ENCODE measurements at regions not wholly inside any gene's neighbourhood (a gene's known extent, or its start where the extent isn't known, plus 50 kb on each side); places are given as distances from the start of the nearest gene placed in this dataset.

- H3K4me3 Mint-ChIP-seq, result no peak overlapping the region
- no peaks in the 10 kb centered on the region for H3K27me3 ChIP-seq (ENCODE audit: control insufficient read depth, insufficient read depth, low read length)
- DNase-seq (no peak), ATAC-seq (ENCODE audit: low read depth in 2 of 2) (no peak)
- H3K36me3 Mint-ChIP-seq, result peaks cover 3% of the 10 kb centered on the region
- H3K27ac Mint-ChIP-seq, result no peak overlapping the region
- no peak overlapping the region for H3K4me3 ChIP-seq (ENCODE audit: low read depth, low read length)
- no peak overlapping the region for H3K27ac ChIP-seq (ENCODE audit: insufficient read depth, low read length, poor library complexity, severe bottlenecking)
- no peaks in the 10 kb centered on the region for H3K27me3 Mint-ChIP-seq
- H3K4me1 ChIP-seq (ENCODE audit: control insufficient read depth, insufficient read depth, low read length, poor library complexity, severe bottlenecking), result no peaks in the 10 kb centered on the region
- H3K4me1 Mint-ChIP-seq, result no peaks in the 10 kb centered on the region
- H3K9me3 Mint-ChIP-seq, result peaks cover 0 to 2% (median 0%) of the 10 kb centered on the region in 7 donors
- no peaks in the 10 kb centered on the region for H3K36me3 ChIP-seq (ENCODE audit: control insufficient read depth, insufficient read depth, low read length)
- H3K9me3 ChIP-seq (ENCODE audit: control insufficient read depth in 2 of 2, low read length in 2 of 2), result no peaks in the 10 kb centered on the region
Measured at GRCh38 chr7:33781796-33782195, 123.5 kb upstream of the BMPER start.

DNA sequence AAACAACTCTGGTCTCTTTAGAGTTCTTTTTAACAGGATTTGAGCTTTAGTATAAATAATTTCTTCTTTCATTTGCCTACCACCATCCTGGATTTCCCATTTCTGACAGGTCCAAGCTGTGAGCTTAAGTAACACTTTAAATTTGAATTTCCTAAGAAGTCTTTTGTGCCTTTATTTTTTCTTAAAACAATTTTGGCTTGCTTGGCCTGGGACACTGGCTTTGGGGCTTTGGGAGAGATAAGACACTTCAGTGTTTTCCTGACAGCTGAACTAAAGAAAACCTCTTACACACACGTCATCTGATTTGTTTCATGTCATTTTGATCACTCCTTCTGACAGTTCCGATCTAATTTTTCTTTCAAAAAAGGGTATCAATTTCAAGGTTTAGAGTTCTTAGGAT is 121.3 kb upstream of the BMPER start:
- no peak overlapping the region for H3K27ac Mint-ChIP-seq
- peaks cover 0 to 2% (median 0%) of the 10 kb centered on the region in 7 donors for H3K9me3 Mint-ChIP-seq
- no peaks in the 10 kb centered on the region for H3K36me3 ChIP-seq (ENCODE audit: control insufficient read depth, insufficient read depth, low read length)
- ATAC-seq (ENCODE audit: low read depth in 2 of 2) (no peak), DNase-seq (no peak)
- no peak overlapping the region for H3K4me3 ChIP-seq (ENCODE audit: low read depth, low read length)
- peaks cover 3% of the 10 kb centered on the region for H3K36me3 Mint-ChIP-seq
- no peaks in the 10 kb centered on the region for H3K27me3 ChIP-seq (ENCODE audit: control insufficient read depth, insufficient read depth, low read length)
- no peaks in the 10 kb centered on the region for H3K27me3 Mint-ChIP-seq
- H3K4me3 Mint-ChIP-seq, result no peak overlapping the region
- no peak overlapping the region for H3K27ac ChIP-seq (ENCODE audit: insufficient read depth, low read length, poor library complexity, severe bottlenecking)
- no peaks in the 10 kb centered on the region for H3K9me3 ChIP-seq (ENCODE audit: control insufficient read depth in 2 of 2, low read length in 2 of 2)
- no peaks in the 10 kb centered on the region for H3K4me1 Mint-ChIP-seq
- H3K4me1 ChIP-seq (ENCODE audit: control insufficient read depth, insufficient read depth, low read length, poor library complexity, severe bottlenecking), result no peaks in the 10 kb centered on the region

DNA sequence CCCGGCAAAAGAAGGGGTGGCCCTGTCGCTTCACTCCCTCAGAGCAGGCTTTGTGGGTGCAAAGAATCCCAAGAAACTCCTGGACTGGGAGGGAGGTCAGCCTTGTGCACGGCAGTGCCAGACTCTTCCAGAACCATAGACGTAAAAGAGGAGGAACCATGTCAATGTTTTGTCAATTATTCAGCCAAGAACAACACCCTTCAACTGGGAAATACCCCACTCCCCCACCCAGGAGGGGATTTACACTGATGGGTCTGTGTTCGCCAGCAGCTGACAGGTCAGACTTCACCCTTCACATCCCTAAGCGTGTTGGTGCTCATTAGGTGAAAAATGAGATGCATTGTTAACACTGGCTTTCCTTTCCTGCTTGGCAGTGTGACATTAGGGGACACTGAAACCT is 116.8 kb upstream of the BMPER start:
- Histone ChIP-seq H3K36me3 (ENCODE audit: control insufficient read depth, insufficient read depth, low read length) (no peaks in the 10 kb centered on the region), H3K9me3 (ENCODE audit: control insufficient read depth in 2 of 2, low read length in 2 of 2) (no peaks in the 10 kb centered on the region), H3K4me1 (ENCODE audit: control insufficient read depth, insufficient read depth, low read length, poor library complexity, severe bottlenecking) (no peaks in the 10 kb centered on the region), H3K27ac (ENCODE audit: insufficient read depth, low read length, poor library complexity, severe bottlenecking) (no peak overlapping the region), H3K27me3 (ENCODE audit: control insufficient read depth, insufficient read depth, low read length) (no peaks in the 10 kb centered on the region), H3K4me3 (ENCODE audit: low read depth, low read length) (no peak overlapping the region)
- no peaks in the 10 kb centered on the region for H3K27me3 Mint-ChIP-seq
- H3K4me3 Mint-ChIP-seq, result no peak overlapping the region
- no peaks in the 10 kb centered on the region for H3K4me1 Mint-ChIP-seq
- DNase-seq (no peak), ATAC-seq (ENCODE audit: low read depth in 2 of 2) (no peak)
- H3K36me3 Mint-ChIP-seq, result no peaks in the 10 kb centered on the region
- H3K27ac Mint-ChIP-seq, result no peak overlapping the region
- peaks cover 0 to 1% (median 0%) of the 10 kb centered on the region in 7 donors for H3K9me3 Mint-ChIP-seq

DNA sequence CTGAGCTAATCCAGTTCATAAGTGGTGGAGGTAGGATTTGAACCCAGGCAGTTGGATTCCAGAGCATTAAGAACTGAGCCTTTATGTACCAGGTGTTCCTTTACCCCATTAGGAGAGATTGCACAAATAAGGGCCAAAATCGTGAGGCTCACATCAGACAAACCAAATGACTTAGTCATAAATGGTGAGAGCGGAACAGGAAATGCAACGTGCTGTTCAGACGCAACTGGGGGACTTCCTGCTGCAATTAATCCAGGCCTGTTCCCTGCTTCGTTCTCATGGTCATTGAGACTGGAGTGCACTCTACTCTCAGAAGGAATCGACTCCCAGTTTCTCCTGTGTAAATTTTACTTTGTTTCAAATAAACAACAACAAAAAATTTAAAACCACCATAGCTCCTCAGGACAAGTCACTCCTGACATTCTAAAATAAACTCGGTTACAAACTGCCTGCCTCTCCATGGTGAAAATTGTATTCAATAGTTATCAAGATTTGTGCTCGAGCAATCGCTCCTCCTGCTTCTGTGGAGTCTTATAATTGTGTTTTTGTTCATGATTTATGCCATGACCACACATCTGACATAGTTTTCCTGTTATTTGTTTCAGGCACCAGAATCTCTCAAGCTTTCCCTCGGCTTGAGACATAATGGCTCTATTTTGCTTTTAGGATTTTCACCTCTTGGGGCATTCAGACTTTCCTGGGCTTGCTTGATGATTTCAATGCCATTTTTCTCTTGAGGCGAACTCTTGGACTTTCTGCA is 115.3 kb upstream of the BMPER start:
- H3K9me3 ChIP-seq (ENCODE audit: control insufficient read depth in 2 of 2, low read length in 2 of 2), result no peaks in the 10 kb centered on the region
- H3K36me3 ChIP-seq (ENCODE audit: control insufficient read depth, insufficient read depth, low read length), result no peaks in the 10 kb centered on the region
- H3K27me3 Mint-ChIP-seq, result no peaks in the 10 kb centered on the region
- H3K27ac ChIP-seq (ENCODE audit: insufficient read depth, low read length, poor library complexity, severe bottlenecking), result no peak overlapping the region
- DNase-seq (no peak), ATAC-seq (ENCODE audit: low read depth in 2 of 2) (no peak)
- no peak overlapping the region for H3K27ac Mint-ChIP-seq
- peaks cover 0 to 1% (median 0%) of the 10 kb centered on the region in 7 donors for H3K9me3 Mint-ChIP-seq
- no peaks in the 10 kb centered on the region for H3K4me1 ChIP-seq (ENCODE audit: control insufficient read depth, insufficient read depth, low read length, poor library complexity, severe bottlenecking)
- no peaks in the 10 kb centered on the region for H3K36me3 Mint-ChIP-seq
- H3K4me3 Mint-ChIP-seq, result no peak overlapping the region
- no peaks in the 10 kb centered on the region for H3K4me1 Mint-ChIP-seq
- no peak overlapping the region for H3K4me3 ChIP-seq (ENCODE audit: low read depth, low read length)
- no peaks in the 10 kb centered on the region for H3K27me3 ChIP-seq (ENCODE audit: control insufficient read depth, insufficient read depth, low read length)

GRCh38 chr7:33790746-33791145 is 114.6 kb upstream of the BMPER start:
- H3K4me1 ChIP-seq (ENCODE audit: control insufficient read depth, insufficient read depth, low read length, poor library complexity, severe bottlenecking), result no peaks in the 10 kb centered on the region
- DNase-seq (no peak), ATAC-seq (ENCODE audit: low read depth in 2 of 2) (no peak)
- H3K27ac ChIP-seq (ENCODE audit: insufficient read depth, low read length, poor library complexity, severe bottlenecking), result no peak overlapping the region
- Mint-ChIP-seq H3K36me3 (no peaks in the 10 kb centered on the region), H3K27ac (no peak overlapping the region), H3K9me3 (peaks cover 0 to 3% (median 0%) of the 10 kb centered on the region in 7 donors), H3K4me3 (no peak overlapping the region), H3K27me3 (no peaks in the 10 kb centered on the region), H3K4me1 (no peaks in the 10 kb centered on the region)
- H3K4me3 ChIP-seq (ENCODE audit: low read depth, low read length), result no peak overlapping the region
- no peaks in the 10 kb centered on the region for H3K27me3 ChIP-seq (ENCODE audit: control insufficient read depth, insufficient read depth, low read length)
- H3K36me3 ChIP-seq (ENCODE audit: control insufficient read depth, insufficient read depth, low read length), result no peaks in the 10 kb centered on the region
- H3K9me3 ChIP-seq (ENCODE audit: control insufficient read depth in 2 of 2, low read length in 2 of 2), result no peaks in the 10 kb centered on the region

- no peaks in the 10 kb centered on the region for H3K9me3 ChIP-seq (ENCODE audit: control insufficient read depth in 2 of 2, low read length in 2 of 2)
- H3K27ac ChIP-seq (ENCODE audit: insufficient read depth, low read length, poor library complexity, severe bottlenecking), result no peak overlapping the region
- H3K36me3 ChIP-seq (ENCODE audit: control insufficient read depth, insufficient read depth, low read length), result no peaks in the 10 kb centered on the region
- Mint-ChIP-seq H3K27ac (no peak overlapping the region), H3K9me3 (peaks cover 0 to 3% (median 0%) of the 10 kb centered on the region in 7 donors), H3K27me3 (no peaks in the 10 kb centered on the region), H3K36me3 (no peaks in the 10 kb centered on the region), H3K4me1 (no peaks in the 10 kb centered on the region), H3K4me3 (no peak overlapping the region)
- no peak overlapping the region for H3K4me3 ChIP-seq (ENCODE audit: low read depth, low read length)
- ATAC-seq (ENCODE audit: low read depth in 2 of 2) (no peak), DNase-seq (no peak)
- H3K4me1 ChIP-seq (ENCODE audit: control insufficient read depth, insufficient read depth, low read length, poor library complexity, severe bottlenecking), result no peaks in the 10 kb centered on the region
- H3K27me3 ChIP-seq (ENCODE audit: control insufficient read depth, insufficient read depth, low read length), result no peaks in the 10 kb centered on the region
Measured at GRCh38 chr7:33792041-33792440, 113.3 kb upstream of the BMPER start.

DNA sequence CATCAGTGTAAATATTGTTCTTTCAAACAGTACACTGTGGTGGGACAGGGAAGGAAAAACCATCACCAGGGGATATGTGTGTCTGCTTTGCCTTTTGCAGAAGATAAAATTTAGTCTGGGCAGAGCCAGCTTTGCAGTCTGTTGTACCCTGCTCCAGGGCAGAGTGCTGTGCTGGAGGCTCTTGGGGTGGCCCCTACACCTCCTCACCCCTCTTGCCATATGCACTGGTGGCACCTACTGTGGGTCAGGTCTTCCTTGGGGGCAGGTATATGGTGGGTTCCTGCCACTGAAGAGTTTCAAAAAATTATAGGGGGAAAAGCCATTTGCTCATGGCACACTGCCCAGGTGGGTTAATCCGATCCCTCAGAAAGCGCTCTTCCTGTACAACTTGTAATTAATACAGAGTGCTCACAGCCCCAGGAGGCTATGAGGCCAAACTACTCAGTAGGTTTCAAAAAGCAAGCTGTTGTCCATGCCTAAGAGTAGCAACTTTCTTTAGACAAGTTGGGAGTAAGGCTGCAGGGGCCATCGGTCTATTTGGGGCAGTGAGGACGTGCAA is 112.7 kb upstream of the BMPER start:
- Histone ChIP-seq H3K27ac (ENCODE audit: insufficient read depth, low read length, poor library complexity, severe bottlenecking) (no peak overlapping the region), H3K4me3 (ENCODE audit: low read depth, low read length) (no peak overlapping the region), H3K4me1 (ENCODE audit: control insufficient read depth, insufficient read depth, low read length, poor library complexity, severe bottlenecking) (no peaks in the 10 kb centered on the region), H3K36me3 (ENCODE audit: control insufficient read depth, insufficient read depth, low read length) (no peaks in the 10 kb centered on the region), H3K9me3 (ENCODE audit: control insufficient read depth in 2 of 2, low read length in 2 of 2) (no peaks in the 10 kb centered on the region), H3K27me3 (ENCODE audit: control insufficient read depth, insufficient read depth, low read length) (no peaks in the 10 kb centered on the region)
- peaks cover 0 to 3% (median 0%) of the 10 kb centered on the region in 7 donors for H3K9me3 Mint-ChIP-seq
- ATAC-seq (ENCODE audit: low read depth in 2 of 2), result no peak
- no peaks in the 10 kb centered on the region for H3K36me3 Mint-ChIP-seq
- H3K27ac Mint-ChIP-seq, result no peak overlapping the region
- no peak for DNase-seq
- H3K27me3 Mint-ChIP-seq, result no peaks in the 10 kb centered on the region
- no peak overlapping the region for H3K4me3 Mint-ChIP-seq
- no peaks in the 10 kb centered on the region for H3K4me1 Mint-ChIP-seq

- no peaks in the 10 kb centered on the region for H3K36me3 ChIP-seq (ENCODE audit: control insufficient read depth, insufficient read depth, low read length)
- no peak overlapping the region for H3K27ac Mint-ChIP-seq
- DNase-seq (no peak), ATAC-seq (ENCODE audit: low read depth in 2 of 2) (no peak)
- H3K9me3 Mint-ChIP-seq, result peaks cover 0 to 3% (median 0%) of the 10 kb centered on the region in 7 donors
- H3K4me3 Mint-ChIP-seq, result no peak overlapping the region
- no peaks in the 10 kb centered on the region for H3K4me1 Mint-ChIP-seq
- no peaks in the 10 kb centered on the region for H3K27me3 Mint-ChIP-seq
- H3K9me3 ChIP-seq (ENCODE audit: control insufficient read depth in 2 of 2, low read length in 2 of 2), result no peaks in the 10 kb centered on the region
- no peaks in the 10 kb centered on the region for H3K27me3 ChIP-seq (ENCODE audit: control insufficient read depth, insufficient read depth, low read length)
- no peaks in the 10 kb centered on the region for H3K36me3 Mint-ChIP-seq
- H3K4me3 ChIP-seq (ENCODE audit: low read depth, low read length), result no peak overlapping the region
- no peak overlapping the region for H3K27ac ChIP-seq (ENCODE audit: insufficient read depth, low read length, poor library complexity, severe bottlenecking)
- no peaks in the 10 kb centered on the region for H3K4me1 ChIP-seq (ENCODE audit: control insufficient read depth, insufficient read depth, low read length, poor library complexity, severe bottlenecking)
Measured at GRCh38 chr7:33793616-33794015, 111.7 kb upstream of the BMPER start.

Data from CD4-positive, CD25-positive, alpha-beta regulatory T cell (primary cell).